IMR-90 (cell line): ENCODE measurements at regions not wholly inside any gene's neighbourhood (a gene's known extent, or its start where the extent isn't known, plus 50 kb on each side); places are given as distances from the start of the nearest gene placed in this dataset.

ENCODE experiments used
- ATAC-seq: fragments of 200-7000 bp; cut with Tn5 transposase; 2 replicates; pipeline ENCODE4 v1.9.1; 2020; ENCODE audit warnings: low read depth, mild to moderate bottlenecking, moderate library complexity
- BruUV-seq: library from RNA; stranded (reverse); fragments of 400-500 nt; replicated peaks from 2 replicates; lab custom pipeline; 2021; lab: Mats Ljungman, UMichigan
- CTCF ChIA-PET: fragments of 300-600 bp; formaldehyde crosslinking; extraction: SDS; loops from one replicate; lab custom pipeline; 2021; ENCODE audit warnings: antibody characterized with exemption; lab: Yijun Ruan, JAX
- POLR2A ChIA-PET: fragments of 300-600 bp; sonication (Branson Sonifier 250); formaldehyde crosslinking; loops from one replicate; lab custom pipeline; 2022; ENCODE audit warnings: antibody characterized with exemption; ENCODE audit not compliant: unreplicated experiment; lab: Charles Lee
- DNase-seq: peaks from one replicate; pipeline ENCODE4 v3.0.0; 2013
- H2AFZ ChIP-seq: replicated peaks from 2 replicates; pipeline ENCODE3; 2013; ENCODE audit warnings: low read length, mild to moderate bottlenecking; ENCODE audit not compliant: poor library complexity
- H2AK5ac ChIP-seq: 2 replicates; pipeline ENCODE4 v1.6.1; 2013; ENCODE audit warnings: low read depth, low read length, inconsistent platforms
- H2AK9ac ChIP-seq: replicated peaks from 2 replicates; pipeline ENCODE3; 2013; ENCODE audit warnings: mild to moderate bottlenecking, low read depth, low read length, moderate library complexity; ENCODE audit not compliant: poor library complexity
- H2BK120ac ChIP-seq: 2 replicates; pipeline ENCODE4 v1.6.1; 2013; ENCODE audit warnings: low read depth, low read length, inconsistent platforms
- H2BK15ac ChIP-seq: 3 replicates; pipeline ENCODE4 v1.6.1; 2013; ENCODE audit warnings: low read depth, low read length, inconsistent platforms
- H2BK20ac ChIP-seq: 2 replicates; pipeline ENCODE4 v1.6.1; 2013; ENCODE audit warnings: low read depth, mild to moderate bottlenecking, inconsistent platforms, low read length, moderate library complexity
- H2BK5ac ChIP-seq: 2 replicates; pipeline ENCODE4 v1.6.1; 2013; ENCODE audit warnings: mild to moderate bottlenecking, low read depth, low read length, inconsistent platforms; ENCODE audit not compliant: poor library complexity, severe bottlenecking
- H3K14ac ChIP-seq: replicated peaks from 2 replicates; pipeline ENCODE4 v1.6.1; 2013; ENCODE audit warnings: low read depth, low read length, inconsistent platforms
- H3K18ac ChIP-seq: 2 replicates; pipeline ENCODE4 v1.6.1; 2013; ENCODE audit warnings: low read depth, low read length, control low read depth
- H3K23ac ChIP-seq: 2 replicates; pipeline ENCODE4 v1.6.1; 2013; ENCODE audit warnings: low read depth, low read length, inconsistent platforms
- H3K27ac ChIP-seq: 2 replicates; pipeline ENCODE4 v1.5.1; 2013; ENCODE audit warnings: mild to moderate bottlenecking, control low read depth, low read length; ENCODE audit not compliant: insufficient read depth
- H3K27me3 ChIP-seq: 2 replicates; pipeline ENCODE4 v1.6.1; 2013; ENCODE audit warnings: low read length; ENCODE audit not compliant: control insufficient read depth, insufficient read depth
- H3K36me3 ChIP-seq: 2 replicates; pipeline ENCODE4 v1.6.1; 2013; ENCODE audit warnings: low read length, mixed read lengths; ENCODE audit not compliant: control insufficient read depth, insufficient read depth
- H3K4ac ChIP-seq: 2 replicates; pipeline ENCODE4 v1.6.1; 2013; ENCODE audit warnings: low read depth, low read length, inconsistent platforms
- H3K4me1 ChIP-seq: 2 replicates; pipeline ENCODE4 v1.6.1; 2013; ENCODE audit warnings: low read length, mixed read lengths; ENCODE audit not compliant: control insufficient read depth, insufficient read depth
- H3K4me2 ChIP-seq: 2 replicates; pipeline ENCODE4 v1.6.1; 2013; ENCODE audit warnings: low read depth, mild to moderate bottlenecking, control low read depth, low read length, moderate library complexity
- H3K4me3 ChIP-seq: 2 replicates; pipeline ENCODE4 v1.5.1; 2013; ENCODE audit warnings: low read depth, mild to moderate bottlenecking, control low read depth, low read length, moderate library complexity; ENCODE audit not compliant: insufficient read depth
- H3K56ac ChIP-seq: 2 replicates; pipeline ENCODE4 v1.6.1; 2013; ENCODE audit warnings: low read length, inconsistent platforms; ENCODE audit not compliant: insufficient read depth; ENCODE audit errors: extremely low read depth
- H3K79me1 ChIP-seq, 2 experiments: 2 replicates each; pipeline ENCODE4 v1.6.1; 2013; ENCODE audit warnings: low read length in 2 of 2, inconsistent platforms in 1 of 2, low read depth in 1 of 2
- H3K9ac ChIP-seq: 2 replicates; pipeline ENCODE4 v1.6.1; 2013; ENCODE audit warnings: low read depth, low read length, control low read depth
- H3K9me1 ChIP-seq: 2 replicates; pipeline ENCODE4 v1.6.1; 2013; ENCODE audit warnings: low read length, inconsistent platforms; ENCODE audit not compliant: insufficient read depth
- H3K9me3 ChIP-seq: 2 replicates; pipeline ENCODE4 v1.6.1; 2013; ENCODE audit warnings: low read length; ENCODE audit not compliant: control insufficient read depth, insufficient read depth
- H4K20me1 ChIP-seq: 2 replicates; pipeline ENCODE4 v1.6.1; 2013; ENCODE audit warnings: low read length, inconsistent platforms; ENCODE audit not compliant: insufficient read depth
- H4K5ac ChIP-seq: 2 replicates; pipeline ENCODE4 v1.6.1; 2013; ENCODE audit warnings: mild to moderate bottlenecking, low read depth, low read length, control low read depth
- H4K8ac ChIP-seq, 2 experiments: 2 replicates each; pipeline ENCODE4 v1.6.1; 2013; ENCODE audit warnings: low read depth in 2 of 2, low read length in 2 of 2, control low read depth in 1 of 2, inconsistent platforms in 1 of 2
- H4K91ac ChIP-seq: 2 replicates; pipeline ENCODE4 v1.6.1; 2013; ENCODE audit warnings: low read depth, low read length, inconsistent platforms; ENCODE audit not compliant: insufficient read depth
- BHLHE40 ChIP-seq: fragments of 150-350 bp; IDR thresholded peaks from 2 replicates; pipeline ENCODE4 v1.6.1; 2016; ENCODE audit warnings: mild to moderate bottlenecking, low read depth, low read length
- CEBPB ChIP-seq: IDR thresholded peaks from 2 replicates; pipeline ENCODE4 v1.6.1; 2012; ENCODE audit warnings: low read depth, low read length, improper control_type of control experiment
- CHD1 ChIP-seq: IDR thresholded peaks from 2 replicates; pipeline ENCODE4 v1.6.1; 2012; ENCODE audit warnings: low read depth, low read length, improper control_type of control experiment
- ELK1 ChIP-seq: fragments of 150-350 bp; IDR thresholded peaks from 2 replicates; pipeline ENCODE4 v1.6.1; 2016; ENCODE audit warnings: low read depth, mild to moderate bottlenecking, low read length, moderate library complexity, borderline replicate concordance
- FOS ChIP-seq: fragments of 150-350 bp; IDR thresholded peaks from 2 replicates; pipeline ENCODE4 v1.6.1; 2016; ENCODE audit warnings: low read depth, low read length
- MAFK ChIP-seq: IDR thresholded peaks from 2 replicates; pipeline ENCODE4 v1.6.1; 2012; ENCODE audit warnings: low read depth, low read length, improper control_type of control experiment
- MAZ ChIP-seq: IDR thresholded peaks from 2 replicates; pipeline ENCODE4 v1.6.1; 2012; ENCODE audit warnings: low read depth, mild to moderate bottlenecking, low read length, improper control_type of control experiment, moderate library complexity, borderline replicate concordance
- MXI1 ChIP-seq: IDR thresholded peaks from 2 replicates; pipeline ENCODE4 v1.6.1; 2012; ENCODE audit warnings: low read depth, mild to moderate bottlenecking, low read length, moderate library complexity, borderline replicate concordance
- NFE2L2 ChIP-seq: fragments of 150-350 bp; IDR thresholded peaks from 2 replicates; pipeline ENCODE4 v1.6.1; 2016; ENCODE audit warnings: low read depth, mild to moderate bottlenecking, low read length
- POLR2A ChIP-seq: IDR thresholded peaks from 2 replicates; pipeline ENCODE4 v1.6.1; 2012; ENCODE audit warnings: mild to moderate bottlenecking, low read depth, low read length
- RAD21 ChIP-seq: IDR thresholded peaks from 2 replicates; pipeline ENCODE4 v1.6.1; 2012; ENCODE audit warnings: low read length, improper control_type of control experiment
- RCOR1 ChIP-seq: IDR thresholded peaks from 2 replicates; pipeline ENCODE4 v1.6.1; 2012; ENCODE audit warnings: mild to moderate bottlenecking, low read length, improper control_type of control experiment; ENCODE audit not compliant: insufficient replicate concordance
- RFX5 ChIP-seq: IDR thresholded peaks from 2 replicates; pipeline ENCODE4 v1.8.0; 2012; ENCODE audit warnings: low read depth, mild to moderate bottlenecking, low read length, moderate library complexity
- SMC3 ChIP-seq: fragments of 150-350 bp; IDR thresholded peaks from 2 replicates; pipeline ENCODE4 v1.6.1; 2016; ENCODE audit warnings: low read depth, mild to moderate bottlenecking, antibody characterized with exemption, low read length, moderate library complexity
- WGBS, 2 experiments: methylation state at CpG; one replicate each; pipeline versions ENCODE4 v1.1.5 to v1.1.7; 2013; ENCODE audit warnings: missing lambda C conversion rate in 2 of 2; ENCODE audit not compliant: insufficient read length in 1 of 2; ENCODE audit errors: extremely low coverage in 2 of 2; 5-methylcytosine and 5-hydroxymethylcytosine counted together
- dilution Hi-C: fragments of 300-500 bp; cut with HindIII; formaldehyde crosslinking; loops from one replicate; pipeline ENCODE4 v1.14.3; 2018; ENCODE audit warnings: low sequenced_read_pairs; ENCODE audit not compliant: unreplicated experiment
- in situ Hi-C: fragments of 300-500 bp; cut with MboI; formaldehyde crosslinking; loops from 3 replicates; pipeline ENCODE4 v1.14.3; 2019; ENCODE audit warnings: low sequenced_read_pairs, inconsistent platforms, mixed read lengths
- intact Hi-C: fragments of 100-400 bp; cut with micrococcal nuclease; formaldehyde crosslinking; loops from 2 replicates; pipeline ENCODE4 v1.10.0; 2022
- TF ChIP-seq, protein P1 (sequence below): conservative IDR thresholded peaks from 2 replicates; pipeline ENCODE4 v1.5.1; 2012; ENCODE audit warnings: mild to moderate bottlenecking, low read depth, low read length, improper control_type of control experiment
- TF ChIP-seq, protein P2 (sequence below): fragments of 150-350 bp; IDR thresholded peaks from 2 replicates; pipeline ENCODE4 v1.6.1; 2017; ENCODE audit warnings: mild to moderate bottlenecking, antibody characterized with exemption, low read length, low read depth

DNA sequence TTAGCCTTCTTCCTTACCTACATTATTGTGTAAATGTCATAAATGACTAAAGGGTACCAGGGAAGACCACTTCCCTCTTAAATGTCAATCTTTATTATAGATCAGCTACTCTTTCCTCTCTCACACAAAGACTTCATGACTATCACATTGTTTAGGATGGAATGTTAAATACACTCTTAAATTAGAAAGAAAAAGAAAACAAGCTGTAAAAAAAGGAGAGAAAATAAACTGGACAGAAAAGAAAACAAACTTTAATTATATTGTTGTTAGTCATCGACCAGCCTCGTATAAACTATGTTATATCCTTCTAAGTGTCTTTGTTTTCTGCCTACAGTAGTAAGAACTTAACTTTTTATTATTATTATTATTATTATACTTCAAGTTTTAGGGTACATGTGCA lies 666.4 kb upstream of the NR3C2 start:
- peak overlapping the region in 1 of 2 experiments; percentile 74; a peak in 2 of 4 replicates for H4K8ac ChIP-seq
- TF ChIP-seq NFE2L2 (no peak), RFX5 (no peak), CEBPB (no peak), BHLHE40 (no peak), POLR2A (no peak), ELK1 (no peak), SMC3 (no peak), MAZ (no peak), MXI1 (no peak), FOS (no peak), CHD1 (no peak), RAD21 (no peak), MAFK (no peak), RCOR1 (no peak)
- TF ChIP-seq, protein P1, sequence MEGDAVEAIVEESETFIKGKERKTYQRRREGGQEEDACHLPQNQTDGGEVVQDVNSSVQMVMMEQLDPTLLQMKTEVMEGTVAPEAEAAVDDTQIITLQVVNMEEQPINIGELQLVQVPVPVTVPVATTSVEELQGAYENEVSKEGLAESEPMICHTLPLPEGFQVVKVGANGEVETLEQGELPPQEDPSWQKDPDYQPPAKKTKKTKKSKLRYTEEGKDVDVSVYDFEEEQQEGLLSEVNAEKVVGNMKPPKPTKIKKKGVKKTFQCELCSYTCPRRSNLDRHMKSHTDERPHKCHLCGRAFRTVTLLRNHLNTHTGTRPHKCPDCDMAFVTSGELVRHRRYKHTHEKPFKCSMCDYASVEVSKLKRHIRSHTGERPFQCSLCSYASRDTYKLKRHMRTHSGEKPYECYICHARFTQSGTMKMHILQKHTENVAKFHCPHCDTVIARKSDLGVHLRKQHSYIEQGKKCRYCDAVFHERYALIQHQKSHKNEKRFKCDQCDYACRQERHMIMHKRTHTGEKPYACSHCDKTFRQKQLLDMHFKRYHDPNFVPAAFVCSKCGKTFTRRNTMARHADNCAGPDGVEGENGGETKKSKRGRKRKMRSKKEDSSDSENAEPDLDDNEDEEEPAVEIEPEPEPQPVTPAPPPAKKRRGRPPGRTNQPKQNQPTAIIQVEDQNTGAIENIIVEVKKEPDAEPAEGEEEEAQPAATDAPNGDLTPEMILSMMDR, result no peak
- TF ChIP-seq, protein P2, sequence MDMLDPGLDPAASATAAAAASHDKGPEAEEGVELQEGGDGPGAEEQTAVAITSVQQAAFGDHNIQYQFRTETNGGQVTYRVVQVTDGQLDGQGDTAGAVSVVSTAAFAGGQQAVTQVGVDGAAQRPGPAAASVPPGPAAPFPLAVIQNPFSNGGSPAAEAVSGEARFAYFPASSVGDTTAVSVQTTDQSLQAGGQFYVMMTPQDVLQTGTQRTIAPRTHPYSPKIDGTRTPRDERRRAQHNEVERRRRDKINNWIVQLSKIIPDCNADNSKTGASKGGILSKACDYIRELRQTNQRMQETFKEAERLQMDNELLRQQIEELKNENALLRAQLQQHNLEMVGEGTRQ, result no peak
- no peak overlapping the region; the same call in 1 of the 2 replicates for H3K14ac ChIP-seq
- ChIA-PET CTCF (no interaction called here), POLR2A (no interaction called here)
- no peaks in the 10 kb centered on the region for H3K79me1 ChIP-seq
- DNase-seq (peak; percentile 58), ATAC-seq (peak; percentile 83)
- H3K9ac ChIP-seq, result no peak overlapping the region
- BruUV-seq, result no TSS peak
- H4K20me1 ChIP-seq, result no peaks in the 10 kb centered on the region
- no peak overlapping the region for H3K27ac ChIP-seq
- H2AK9ac ChIP-seq, result no peak overlapping the region
- no CpG with 5 or more reads among the region's 2 CpGs for WGBS, 2 experiments
- peak overlapping the region; percentile 81 for H2BK5ac ChIP-seq
- no peaks in the 10 kb centered on the region for H3K9me3 ChIP-seq
- peak overlapping the region; percentile 64; the same call in 1 of the 2 replicates for H3K4ac ChIP-seq
- in situ Hi-C loops (no loop called here), intact Hi-C loops (no loop called here), dilution Hi-C loops (no loop called here)
- peak overlapping the region; percentile 84; the same call in 1 of the 2 replicates for H2BK120ac ChIP-seq
- no peak overlapping the region for H3K4me2 ChIP-seq
- no peak overlapping the region for H2AFZ ChIP-seq
- no peak overlapping the region for H3K4me3 ChIP-seq
- no peaks in the 10 kb centered on the region for H3K27me3 ChIP-seq
- peak overlapping the region; percentile 93; the same call in 1 of the 2 replicates for H2BK20ac ChIP-seq
- no peak overlapping the region for H2AK5ac ChIP-seq
- no peaks in the 10 kb centered on the region; the same call in 1 of the 2 replicates for H3K4me1 ChIP-seq
- H3K9me1 ChIP-seq, result no peaks in the 10 kb centered on the region; the same call in none of the 2 replicates
- no peak overlapping the region for H3K56ac ChIP-seq
- H4K91ac ChIP-seq, result 0 out of 2 replicates have a peak overlapping the region, but pooled peaks have one; percentile 53
- H3K18ac ChIP-seq, result peak overlapping the region; percentile 44; the same call in 1 of the 2 replicates
- H4K5ac ChIP-seq, result no peak overlapping the region
- peak overlapping the region; percentile 45; the same call in 1 of the 2 replicates for H3K23ac ChIP-seq
- no peaks in the 10 kb centered on the region for H3K36me3 ChIP-seq
- peak overlapping the region; percentile 89; the same call in 2 of the 3 replicates for H2BK15ac ChIP-seq
